ENCODE measurements at regions not wholly inside any gene's neighbourhood (a gene's known extent, or its start where the extent isn't known, plus 50 kb on each side); places are given as distances from the start of the nearest gene placed in this dataset.

GRCh38 chr2:220057916-220058315, 430.5 kb downstream of the SLC4A3 start:
- H3K9me3 ChIP-seq = no peaks in the 10 kb centered on the region
- WGBS, 5 donors = 77 to 85% (median 79%) methylated on average over 9 of the region's 9 CpGs
- H3K27ac ChIP-seq = no peak overlapping the region
- H3K27me3 ChIP-seq = no peaks in the 10 kb centered on the region
- H3K4me3 ChIP-seq = no peak overlapping the region
- DNase-seq = no peak
- TF ChIP-seq POLR2A (IDR thresholded peaks at IDR 0.05) (no peak), POLR2AphosphoS5 (IDR thresholded peaks at IDR 0.05) (no peak), EP300 (IDR thresholded peaks at IDR 0.05) (no peak), CTCF (IDR thresholded peaks at IDR 0.05) (no peak)
- H3K36me3 ChIP-seq = no peaks in the 10 kb centered on the region
- no peaks in the 10 kb centered on the region for H3K4me1 ChIP-seq
- intact Hi-C loops (cut with DNase I; ENCODE audit: low total_unique reads) = no loop called here

GRCh38 chr2:220064111-220065030, 436.9 kb downstream of the SLC4A3 start:
- Histone ChIP-seq H3K27ac (no peak overlapping the region), H3K4me3 (no peak overlapping the region), H3K27me3 (no peaks in the 10 kb centered on the region), H3K4me1 (no peaks in the 10 kb centered on the region), H3K36me3 (no peaks in the 10 kb centered on the region), H3K9me3 (no peaks in the 10 kb centered on the region)
- no peak for DNase-seq
- no peak for TF ChIP-seq EP300 (IDR thresholded peaks at IDR 0.05)
- TF ChIP-seq POLR2A (IDR thresholded peaks at IDR 0.05) = no peak
- TF ChIP-seq POLR2AphosphoS5 (IDR thresholded peaks at IDR 0.05) = no peak
- TF ChIP-seq CTCF (IDR thresholded peaks at IDR 0.05) = no peak
- WGBS, 5 donors = 42 to 50% (median 45%) methylated on average over 13 of the region's 13 CpGs
- intact Hi-C loops (cut with DNase I; ENCODE audit: low total_unique reads) = no loop called here

- 64 to 96% (median 84%) methylated on average over 2 of the region's 2 CpGs for WGBS, 5 donors
- TF ChIP-seq CTCF (IDR thresholded peaks at IDR 0.05) (no peak), EP300 (IDR thresholded peaks at IDR 0.05) (no peak), POLR2AphosphoS5 (IDR thresholded peaks at IDR 0.05) (no peak)
- intact Hi-C loops (cut with DNase I; ENCODE audit: low total_unique reads) = no loop called here
- no peak overlapping the region for H3K27ac ChIP-seq
- no peaks in the 10 kb centered on the region for H3K27me3 ChIP-seq
- no peak overlapping the region for H3K4me3 ChIP-seq
- H3K4me1 ChIP-seq = no peaks in the 10 kb centered on the region
- no peaks in the 10 kb centered on the region for H3K9me3 ChIP-seq
- no peaks in the 10 kb centered on the region for H3K36me3 ChIP-seq
- DNase-seq = no peak
Measured at GRCh38 chr2:220065581-220065980, 438.2 kb downstream of the SLC4A3 start.

GRCh38 chr2:220068846-220069245, 441.4 kb downstream of the SLC4A3 start:
- H3K36me3 ChIP-seq = no peaks in the 10 kb centered on the region
- intact Hi-C loops (cut with DNase I; ENCODE audit: low total_unique reads) = no loop called here
- TF ChIP-seq POLR2AphosphoS5 (IDR thresholded peaks at IDR 0.05) (no peak), EP300 (IDR thresholded peaks at IDR 0.05) (no peak), POLR2A (IDR thresholded peaks at IDR 0.05) (no peak), CTCF (IDR thresholded peaks at IDR 0.05) (no peak)
- no peaks in the 10 kb centered on the region for H3K27me3 ChIP-seq
- DNase-seq = peak in 1 of 2 donors; percentile 53
- WGBS, 5 donors = 45 to 66% (median 64%) methylated on average over 2 of the region's 2 CpGs
- no peaks in the 10 kb centered on the region for H3K9me3 ChIP-seq
- no peak overlapping the region for H3K4me3 ChIP-seq
- no peak overlapping the region for H3K27ac ChIP-seq
- H3K4me1 ChIP-seq = no peaks in the 10 kb centered on the region
